22Rv1 (cell line): ENCODE measurements at regions not wholly inside any gene's neighbourhood (a gene's known extent, or its start where the extent isn't known, plus 50 kb on each side); places are given as distances from the start of the nearest gene placed in this dataset.

Source experiments
- ZFX ChIP-seq: fragments of 450-650 bp; IDR thresholded peaks from 2 replicates; pipeline ENCODE4 v1.6.1; 2017; ENCODE audit warnings: antibody characterized with exemption, borderline replicate concordance
- TF ChIP-seq, protein P1 (sequence below): fragments of 450-650 bp; IDR thresholded peaks from 2 replicates; pipeline ENCODE4 v1.5.1; 2017; ENCODE audit warnings: mild to moderate bottlenecking

DNA sequence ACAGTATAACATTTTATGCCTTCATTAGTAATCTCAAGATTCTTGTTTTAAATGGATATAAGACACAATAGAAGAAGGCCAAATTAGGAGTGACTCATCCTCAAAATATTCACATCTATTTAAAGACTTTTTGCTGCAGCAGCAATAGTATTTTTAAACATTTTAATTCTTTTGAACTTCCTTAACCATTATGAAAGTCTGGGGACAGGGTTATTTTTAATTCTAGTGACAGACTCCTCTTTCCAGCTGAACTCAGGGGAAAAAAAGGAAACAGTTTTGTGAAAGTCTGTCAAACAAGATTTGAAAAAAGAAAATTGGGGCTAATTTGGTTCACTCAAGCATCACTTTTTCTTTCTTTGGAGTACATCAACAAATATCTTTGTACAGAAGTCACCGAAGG lies 541.8 kb downstream of the NUP35 start:
- TF ChIP-seq, protein P1, sequence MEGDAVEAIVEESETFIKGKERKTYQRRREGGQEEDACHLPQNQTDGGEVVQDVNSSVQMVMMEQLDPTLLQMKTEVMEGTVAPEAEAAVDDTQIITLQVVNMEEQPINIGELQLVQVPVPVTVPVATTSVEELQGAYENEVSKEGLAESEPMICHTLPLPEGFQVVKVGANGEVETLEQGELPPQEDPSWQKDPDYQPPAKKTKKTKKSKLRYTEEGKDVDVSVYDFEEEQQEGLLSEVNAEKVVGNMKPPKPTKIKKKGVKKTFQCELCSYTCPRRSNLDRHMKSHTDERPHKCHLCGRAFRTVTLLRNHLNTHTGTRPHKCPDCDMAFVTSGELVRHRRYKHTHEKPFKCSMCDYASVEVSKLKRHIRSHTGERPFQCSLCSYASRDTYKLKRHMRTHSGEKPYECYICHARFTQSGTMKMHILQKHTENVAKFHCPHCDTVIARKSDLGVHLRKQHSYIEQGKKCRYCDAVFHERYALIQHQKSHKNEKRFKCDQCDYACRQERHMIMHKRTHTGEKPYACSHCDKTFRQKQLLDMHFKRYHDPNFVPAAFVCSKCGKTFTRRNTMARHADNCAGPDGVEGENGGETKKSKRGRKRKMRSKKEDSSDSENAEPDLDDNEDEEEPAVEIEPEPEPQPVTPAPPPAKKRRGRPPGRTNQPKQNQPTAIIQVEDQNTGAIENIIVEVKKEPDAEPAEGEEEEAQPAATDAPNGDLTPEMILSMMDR, result no peak
- no peak for TF ChIP-seq ZFX
